WTC11 (cell line): ENCODE measurements at regions not wholly inside any gene's neighbourhood (a gene's known extent, or its start where the extent isn't known, plus 50 kb on each side); places are given as distances from the start of the nearest gene placed in this dataset.

ENCODE experiments used
- ATAC-seq: fragments of 200-7000 bp; cut with Tn5 transposase; 2 replicates; pipeline ENCODE4 v1.10.0; 2021; ENCODE audit warnings: mild to moderate bottlenecking, moderate library complexity
- CTCF ChIA-PET: fragments of 300-600 bp; sonication (Branson Sonifier 250); formaldehyde crosslinking; loops from one replicate; lab custom pipeline; 2021; ENCODE audit warnings: antibody characterized with exemption; lab: Charles Lee
- POLR2A ChIA-PET: fragments of 350-600 bp; sonication (Branson Sonifier 250); formaldehyde crosslinking; loops from one replicate; lab custom pipeline; 2021; ENCODE audit warnings: antibody characterized with exemption; lab: Charles Lee
- DNase-seq: peaks from one replicate; pipeline ENCODE4 v3.0.0; 2021; ENCODE audit warnings: low spot score
- H3K27ac Mint-ChIP-seq: 2 replicates; pipeline ENCODE4 v1.8.0; 2021; ENCODE audit warnings: mixed read lengths
- H3K27me3 Mint-ChIP-seq: 2 replicates; pipeline ENCODE4 v1.8.0; 2021; ENCODE audit warnings: low read depth, mild to moderate bottlenecking, moderate library complexity, mixed read lengths
- H3K36me3 Mint-ChIP-seq: 2 replicates; pipeline ENCODE4 v1.8.0; 2021; ENCODE audit warnings: mixed read lengths
- H3K4me1 Mint-ChIP-seq: 2 replicates; pipeline ENCODE4 v1.8.0; 2022; ENCODE audit warnings: mixed read lengths
- H3K4me3 Mint-ChIP-seq: 2 replicates; pipeline ENCODE4 v1.8.0; 2021; ENCODE audit warnings: mild to moderate bottlenecking, moderate library complexity, mixed read lengths
- H3K9me3 Mint-ChIP-seq: 2 replicates; pipeline ENCODE4 v1.8.0; 2021; ENCODE audit warnings: mixed read lengths
- AFF4 ChIP-seq: sonication (generic); formaldehyde crosslinking; IDR thresholded peaks from 2 replicates; pipeline ENCODE4 v1.8.1; 2023; ENCODE audit warnings: mild to moderate bottlenecking, missing genetic modification reagents, borderline replicate concordance
- AR ChIP-seq: fragments of 250-450 bp; sonication (Bioruptor Pico); IDR thresholded peaks from 2 replicates; pipeline ENCODE4 v1.9.0; 2021; ENCODE audit warnings: mild to moderate bottlenecking
- ATF1 ChIP-seq: sonication (generic); formaldehyde crosslinking; IDR thresholded peaks from 2 replicates; pipeline ENCODE4 v1.8.1; 2023; ENCODE audit warnings: mild to moderate bottlenecking, moderate library complexity, missing genetic modification reagents
- CREB1 ChIP-seq: sonication (generic); formaldehyde crosslinking; IDR thresholded peaks from 2 replicates; pipeline ENCODE4 v1.8.0; 2023; ENCODE audit warnings: mild to moderate bottlenecking, missing genetic modification reagents
- EMX1 ChIP-seq: fragments of 250-450 bp; sonication (Bioruptor Pico); IDR thresholded peaks from 2 replicates; pipeline ENCODE4 v1.8.0; 2021; ENCODE audit warnings: mild to moderate bottlenecking
- ETV6 ChIP-seq: sonication (generic); formaldehyde crosslinking; IDR thresholded peaks from 2 replicates; pipeline ENCODE4 v1.8.1; 2022; ENCODE audit warnings: mild to moderate bottlenecking, missing genetic modification reagents
- FOXP4 ChIP-seq: sonication (generic); formaldehyde crosslinking; IDR thresholded peaks from 2 replicates; pipeline ENCODE4 v1.8.0; 2022; ENCODE audit warnings: mild to moderate bottlenecking, missing genetic modification reagents
- HMGXB4 ChIP-seq: sonication (generic); formaldehyde crosslinking; IDR thresholded peaks from 2 replicates; pipeline ENCODE4 v1.8.1; 2023; ENCODE audit warnings: mild to moderate bottlenecking, moderate library complexity, missing genetic modification reagents
- JUN ChIP-seq: sonication (generic); formaldehyde crosslinking; IDR thresholded peaks from 2 replicates; pipeline ENCODE4 v1.8.0; 2023; ENCODE audit warnings: mild to moderate bottlenecking, missing genetic modification reagents
- NFE2L1 ChIP-seq: sonication (generic); formaldehyde crosslinking; IDR thresholded peaks from 2 replicates; pipeline ENCODE4 v1.8.1; 2023; ENCODE audit warnings: missing genetic modification reagents
- NR1H2 ChIP-seq: sonication (generic); formaldehyde crosslinking; IDR thresholded peaks from 2 replicates; pipeline ENCODE4 v1.9.0; 2021; ENCODE audit warnings: mild to moderate bottlenecking, moderate library complexity, missing genetic modification reagents
- SOX15 ChIP-seq: fragments of 250-450 bp; sonication (Bioruptor Pico); IDR thresholded peaks from 2 replicates; pipeline ENCODE4 v1.9.0; 2021; ENCODE audit warnings: mild to moderate bottlenecking
- TEAD4 ChIP-seq: sonication (generic); formaldehyde crosslinking; IDR thresholded peaks from 2 replicates; pipeline ENCODE4 v1.8.0; 2022; ENCODE audit warnings: mild to moderate bottlenecking, missing genetic modification reagents
- ZBTB43 ChIP-seq: sonication (generic); formaldehyde crosslinking; IDR thresholded peaks from 2 replicates; pipeline ENCODE4 v1.8.1; 2023; ENCODE audit warnings: mild to moderate bottlenecking, missing genetic modification reagents
- ZNF219 ChIP-seq: sonication (generic); formaldehyde crosslinking; IDR thresholded peaks from 2 replicates; pipeline ENCODE4 v1.8.0; 2023; ENCODE audit warnings: missing genetic modification reagents, mild to moderate bottlenecking, borderline replicate concordance
- ZNF512 ChIP-seq: sonication (generic); formaldehyde crosslinking; IDR thresholded peaks from 2 replicates; pipeline ENCODE4 v1.8.1; 2022; ENCODE audit warnings: missing genetic modification reagents, borderline replicate concordance

- CTCF ChIA-PET: no interaction called here
- Mint-ChIP-seq H3K4me1 (peaks cover 6% of the 10 kb centered on the region), H3K36me3 (no peaks in the 10 kb centered on the region), H3K9me3 (no peaks in the 10 kb centered on the region), H3K27ac (no peak overlapping the region), H3K4me3 (no peak overlapping the region), H3K27me3 (no peaks in the 10 kb centered on the region)
- ATAC-seq (no peak), DNase-seq (no peak)
- no peak for TF ChIP-seq EMX1 (CRISPR knock-in tag)
- no peak for TF ChIP-seq NR1H2 (CRISPR knock-in tag)
- no peak for TF ChIP-seq HMGXB4 (CRISPR knock-in tag)
- no peak for TF ChIP-seq ETV6 (CRISPR knock-in tag)
- TF ChIP-seq FOXP4: no peak
- no peak for TF ChIP-seq CREB1 (CRISPR knock-in tag)
- TF ChIP-seq JUN: no peak
- no peak for TF ChIP-seq ZNF219 (CRISPR knock-in tag)
- TF ChIP-seq AFF4 (CRISPR knock-in tag): no peak
- TF ChIP-seq ZBTB43 (CRISPR knock-in tag): no peak
- no peak for TF ChIP-seq NFE2L1
- TF ChIP-seq AR (CRISPR knock-in tag): no peak
- TF ChIP-seq SOX15 (CRISPR knock-in tag): no peak
- no peak for TF ChIP-seq TEAD4 (CRISPR knock-in tag)
- no peak for TF ChIP-seq ZNF512 (CRISPR knock-in tag)
- no peak for TF ChIP-seq ATF1
- POLR2A ChIA-PET: no interaction called here
These were observed 108.5 kb downstream of the GAS1 start for GRCh38 chr9:86838519-86839497.
